IMR-90 (cell line): ENCODE measurements at regions not wholly inside any gene's neighbourhood (a gene's known extent, or its start where the extent isn't known, plus 50 kb on each side); places are given as distances from the start of the nearest gene placed in this dataset.

Experiments used
- ATAC-seq: fragments of 200-7000 bp; cut with Tn5 transposase; 2 replicates; pipeline ENCODE4 v1.9.1; 2020; ENCODE audit warnings: low read depth, mild to moderate bottlenecking, moderate library complexity
- BruUV-seq: library from RNA; stranded (reverse); fragments of 400-500 nt; replicated peaks from 2 replicates; lab custom pipeline; 2021; lab: Mats Ljungman, UMichigan
- CTCF ChIA-PET: fragments of 300-600 bp; formaldehyde crosslinking; extraction: SDS; loops from one replicate; lab custom pipeline; 2021; ENCODE audit warnings: antibody characterized with exemption; lab: Yijun Ruan, JAX
- POLR2A ChIA-PET: fragments of 300-600 bp; sonication (Branson Sonifier 250); formaldehyde crosslinking; loops from one replicate; lab custom pipeline; 2022; ENCODE audit warnings: antibody characterized with exemption; ENCODE audit not compliant: unreplicated experiment; lab: Charles Lee
- DNase-seq: peaks from one replicate; pipeline ENCODE4 v3.0.0; 2013
- H2AFZ ChIP-seq: replicated peaks from 2 replicates; pipeline ENCODE3; 2013; ENCODE audit warnings: low read length, mild to moderate bottlenecking; ENCODE audit not compliant: poor library complexity
- H2AK5ac ChIP-seq: 2 replicates; pipeline ENCODE4 v1.6.1; 2013; ENCODE audit warnings: low read depth, low read length, inconsistent platforms
- H2AK9ac ChIP-seq: replicated peaks from 2 replicates; pipeline ENCODE3; 2013; ENCODE audit warnings: mild to moderate bottlenecking, low read depth, low read length, moderate library complexity; ENCODE audit not compliant: poor library complexity
- H2BK120ac ChIP-seq: 2 replicates; pipeline ENCODE4 v1.6.1; 2013; ENCODE audit warnings: low read depth, low read length, inconsistent platforms
- H2BK15ac ChIP-seq: 3 replicates; pipeline ENCODE4 v1.6.1; 2013; ENCODE audit warnings: low read depth, low read length, inconsistent platforms
- H2BK20ac ChIP-seq: 2 replicates; pipeline ENCODE4 v1.6.1; 2013; ENCODE audit warnings: low read depth, mild to moderate bottlenecking, inconsistent platforms, low read length, moderate library complexity
- H2BK5ac ChIP-seq: 2 replicates; pipeline ENCODE4 v1.6.1; 2013; ENCODE audit warnings: mild to moderate bottlenecking, low read depth, low read length, inconsistent platforms; ENCODE audit not compliant: poor library complexity, severe bottlenecking
- H3K14ac ChIP-seq: replicated peaks from 2 replicates; pipeline ENCODE4 v1.6.1; 2013; ENCODE audit warnings: low read depth, low read length, inconsistent platforms
- H3K18ac ChIP-seq: 2 replicates; pipeline ENCODE4 v1.6.1; 2013; ENCODE audit warnings: low read depth, low read length, control low read depth
- H3K23ac ChIP-seq: 2 replicates; pipeline ENCODE4 v1.6.1; 2013; ENCODE audit warnings: low read depth, low read length, inconsistent platforms
- H3K27ac ChIP-seq: 2 replicates; pipeline ENCODE4 v1.5.1; 2013; ENCODE audit warnings: mild to moderate bottlenecking, control low read depth, low read length; ENCODE audit not compliant: insufficient read depth
- H3K27me3 ChIP-seq: 2 replicates; pipeline ENCODE4 v1.6.1; 2013; ENCODE audit warnings: low read length; ENCODE audit not compliant: control insufficient read depth, insufficient read depth
- H3K36me3 ChIP-seq: 2 replicates; pipeline ENCODE4 v1.6.1; 2013; ENCODE audit warnings: low read length, mixed read lengths; ENCODE audit not compliant: control insufficient read depth, insufficient read depth
- H3K4ac ChIP-seq: 2 replicates; pipeline ENCODE4 v1.6.1; 2013; ENCODE audit warnings: low read depth, low read length, inconsistent platforms
- H3K4me1 ChIP-seq: 2 replicates; pipeline ENCODE4 v1.6.1; 2013; ENCODE audit warnings: low read length, mixed read lengths; ENCODE audit not compliant: control insufficient read depth, insufficient read depth
- H3K4me2 ChIP-seq: 2 replicates; pipeline ENCODE4 v1.6.1; 2013; ENCODE audit warnings: low read depth, mild to moderate bottlenecking, control low read depth, low read length, moderate library complexity
- H3K4me3 ChIP-seq: 2 replicates; pipeline ENCODE4 v1.5.1; 2013; ENCODE audit warnings: low read depth, mild to moderate bottlenecking, control low read depth, low read length, moderate library complexity; ENCODE audit not compliant: insufficient read depth
- H3K56ac ChIP-seq: 2 replicates; pipeline ENCODE4 v1.6.1; 2013; ENCODE audit warnings: low read length, inconsistent platforms; ENCODE audit not compliant: insufficient read depth; ENCODE audit errors: extremely low read depth
- H3K79me1 ChIP-seq, 2 experiments: 2 replicates each; pipeline ENCODE4 v1.6.1; 2013; ENCODE audit warnings: low read length in 2 of 2, inconsistent platforms in 1 of 2, low read depth in 1 of 2
- H3K9ac ChIP-seq: 2 replicates; pipeline ENCODE4 v1.6.1; 2013; ENCODE audit warnings: low read depth, low read length, control low read depth
- H3K9me1 ChIP-seq: 2 replicates; pipeline ENCODE4 v1.6.1; 2013; ENCODE audit warnings: low read length, inconsistent platforms; ENCODE audit not compliant: insufficient read depth
- H3K9me3 ChIP-seq: 2 replicates; pipeline ENCODE4 v1.6.1; 2013; ENCODE audit warnings: low read length; ENCODE audit not compliant: control insufficient read depth, insufficient read depth
- H4K20me1 ChIP-seq: 2 replicates; pipeline ENCODE4 v1.6.1; 2013; ENCODE audit warnings: low read length, inconsistent platforms; ENCODE audit not compliant: insufficient read depth
- H4K5ac ChIP-seq: 2 replicates; pipeline ENCODE4 v1.6.1; 2013; ENCODE audit warnings: mild to moderate bottlenecking, low read depth, low read length, control low read depth
- H4K8ac ChIP-seq, 2 experiments: 2 replicates each; pipeline ENCODE4 v1.6.1; 2013; ENCODE audit warnings: low read depth in 2 of 2, low read length in 2 of 2, control low read depth in 1 of 2, inconsistent platforms in 1 of 2
- H4K91ac ChIP-seq: 2 replicates; pipeline ENCODE4 v1.6.1; 2013; ENCODE audit warnings: low read depth, low read length, inconsistent platforms; ENCODE audit not compliant: insufficient read depth
- BHLHE40 ChIP-seq: fragments of 150-350 bp; IDR thresholded peaks from 2 replicates; pipeline ENCODE4 v1.6.1; 2016; ENCODE audit warnings: mild to moderate bottlenecking, low read depth, low read length
- CHD1 ChIP-seq: IDR thresholded peaks from 2 replicates; pipeline ENCODE4 v1.6.1; 2012; ENCODE audit warnings: low read depth, low read length, improper control_type of control experiment
- ELK1 ChIP-seq: fragments of 150-350 bp; IDR thresholded peaks from 2 replicates; pipeline ENCODE4 v1.6.1; 2016; ENCODE audit warnings: low read depth, mild to moderate bottlenecking, low read length, moderate library complexity, borderline replicate concordance
- FOS ChIP-seq: fragments of 150-350 bp; IDR thresholded peaks from 2 replicates; pipeline ENCODE4 v1.6.1; 2016; ENCODE audit warnings: low read depth, low read length
- MAFK ChIP-seq: IDR thresholded peaks from 2 replicates; pipeline ENCODE4 v1.6.1; 2012; ENCODE audit warnings: low read depth, low read length, improper control_type of control experiment
- MAZ ChIP-seq: IDR thresholded peaks from 2 replicates; pipeline ENCODE4 v1.6.1; 2012; ENCODE audit warnings: low read depth, mild to moderate bottlenecking, low read length, improper control_type of control experiment, moderate library complexity, borderline replicate concordance
- MXI1 ChIP-seq: IDR thresholded peaks from 2 replicates; pipeline ENCODE4 v1.6.1; 2012; ENCODE audit warnings: low read depth, mild to moderate bottlenecking, low read length, moderate library complexity, borderline replicate concordance
- RAD21 ChIP-seq: IDR thresholded peaks from 2 replicates; pipeline ENCODE4 v1.6.1; 2012; ENCODE audit warnings: low read length, improper control_type of control experiment
- RCOR1 ChIP-seq: IDR thresholded peaks from 2 replicates; pipeline ENCODE4 v1.6.1; 2012; ENCODE audit warnings: mild to moderate bottlenecking, low read length, improper control_type of control experiment; ENCODE audit not compliant: insufficient replicate concordance
- RFX5 ChIP-seq: IDR thresholded peaks from 2 replicates; pipeline ENCODE4 v1.8.0; 2012; ENCODE audit warnings: low read depth, mild to moderate bottlenecking, low read length, moderate library complexity
- WGBS, 2 experiments: methylation state at CpG; one replicate each; pipeline versions ENCODE4 v1.1.5 to v1.1.7; 2013; ENCODE audit warnings: missing lambda C conversion rate in 2 of 2; ENCODE audit not compliant: insufficient read length in 1 of 2; ENCODE audit errors: extremely low coverage in 2 of 2; 5-methylcytosine and 5-hydroxymethylcytosine counted together
- dilution Hi-C: fragments of 300-500 bp; cut with HindIII; formaldehyde crosslinking; loops from one replicate; pipeline ENCODE4 v1.14.3; 2018; ENCODE audit warnings: low sequenced_read_pairs; ENCODE audit not compliant: unreplicated experiment
- in situ Hi-C: fragments of 300-500 bp; cut with MboI; formaldehyde crosslinking; loops from 3 replicates; pipeline ENCODE4 v1.14.3; 2019; ENCODE audit warnings: low sequenced_read_pairs, inconsistent platforms, mixed read lengths
- intact Hi-C: fragments of 100-400 bp; cut with micrococcal nuclease; formaldehyde crosslinking; loops from 2 replicates; pipeline ENCODE4 v1.10.0; 2022
- TF ChIP-seq, protein P1 (sequence below): conservative IDR thresholded peaks from 2 replicates; pipeline ENCODE4 v1.5.1; 2012; ENCODE audit warnings: mild to moderate bottlenecking, low read depth, low read length, improper control_type of control experiment

DNA sequence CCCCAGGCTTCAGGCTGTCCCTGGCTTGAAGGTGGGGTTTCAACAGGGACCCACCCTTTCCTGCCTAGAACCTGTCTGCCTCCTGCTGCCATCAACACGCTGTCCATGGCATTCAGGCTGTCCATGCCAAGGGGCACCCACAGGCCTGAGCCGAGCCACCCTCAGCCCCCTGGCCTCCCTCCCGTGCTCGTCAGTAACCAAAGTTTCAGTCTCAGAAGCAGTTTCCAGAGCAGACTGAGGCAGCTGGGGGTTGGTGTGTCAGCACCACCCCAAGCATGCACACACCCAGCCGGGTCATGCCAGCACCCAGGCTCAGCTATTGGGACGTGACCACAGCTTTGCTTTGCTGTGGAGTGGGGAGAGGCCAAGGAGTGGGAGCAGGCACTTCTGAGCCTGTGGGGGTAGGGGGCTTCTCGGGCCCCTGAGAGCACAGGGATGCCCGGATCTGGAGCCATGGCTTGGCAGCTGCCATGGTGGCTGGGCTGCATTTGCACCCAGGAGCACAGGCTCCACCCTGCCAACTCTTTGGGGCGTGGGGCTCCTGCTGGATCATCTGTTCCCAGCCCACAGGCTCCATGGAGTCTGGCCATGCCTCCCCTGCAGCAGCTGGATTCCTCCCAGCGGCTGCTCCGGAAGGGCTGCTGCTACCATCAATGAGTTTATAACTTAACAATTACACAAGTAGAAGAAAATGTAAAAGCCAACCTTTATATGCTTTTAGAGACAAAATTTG lies 314.5 kb upstream of the SEMA3C start:
- Histone ChIP-seq H3K27me3 (peaks cover 2% of the 10 kb centered on the region), H4K91ac (no peak overlapping the region), H3K4me3 (no peak overlapping the region), H3K4ac (no peak overlapping the region), H2BK120ac (no peak overlapping the region), H2AK5ac (no peak overlapping the region), H2BK5ac (no peak overlapping the region), H3K23ac (no peak overlapping the region), H3K56ac (no peak overlapping the region), H3K14ac (no peak overlapping the region), H2BK20ac (no peak overlapping the region), H3K79me1 (no peaks in the 10 kb centered on the region), H4K20me1 (no peaks in the 10 kb centered on the region), H3K36me3 (no peaks in the 10 kb centered on the region), H3K4me2 (no peak overlapping the region), H3K9ac (no peak overlapping the region), H3K9me1 (no peaks in the 10 kb centered on the region), H4K8ac (no peak overlapping the region), H3K4me1 (no peaks in the 10 kb centered on the region), H2AK9ac (no peak overlapping the region), H3K18ac (no peak overlapping the region), H2AFZ (no peak overlapping the region), H4K5ac (no peak overlapping the region), H2BK15ac (no peak overlapping the region), H3K27ac (no peak overlapping the region), H3K9me3 (no peaks in the 10 kb centered on the region)
- BruUV-seq = no TSS peak
- TF ChIP-seq, protein P1, sequence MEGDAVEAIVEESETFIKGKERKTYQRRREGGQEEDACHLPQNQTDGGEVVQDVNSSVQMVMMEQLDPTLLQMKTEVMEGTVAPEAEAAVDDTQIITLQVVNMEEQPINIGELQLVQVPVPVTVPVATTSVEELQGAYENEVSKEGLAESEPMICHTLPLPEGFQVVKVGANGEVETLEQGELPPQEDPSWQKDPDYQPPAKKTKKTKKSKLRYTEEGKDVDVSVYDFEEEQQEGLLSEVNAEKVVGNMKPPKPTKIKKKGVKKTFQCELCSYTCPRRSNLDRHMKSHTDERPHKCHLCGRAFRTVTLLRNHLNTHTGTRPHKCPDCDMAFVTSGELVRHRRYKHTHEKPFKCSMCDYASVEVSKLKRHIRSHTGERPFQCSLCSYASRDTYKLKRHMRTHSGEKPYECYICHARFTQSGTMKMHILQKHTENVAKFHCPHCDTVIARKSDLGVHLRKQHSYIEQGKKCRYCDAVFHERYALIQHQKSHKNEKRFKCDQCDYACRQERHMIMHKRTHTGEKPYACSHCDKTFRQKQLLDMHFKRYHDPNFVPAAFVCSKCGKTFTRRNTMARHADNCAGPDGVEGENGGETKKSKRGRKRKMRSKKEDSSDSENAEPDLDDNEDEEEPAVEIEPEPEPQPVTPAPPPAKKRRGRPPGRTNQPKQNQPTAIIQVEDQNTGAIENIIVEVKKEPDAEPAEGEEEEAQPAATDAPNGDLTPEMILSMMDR = no peak
- TF ChIP-seq FOS (no peak), ELK1 (no peak), MXI1 (no peak), CHD1 (no peak), RFX5 (no peak), MAFK (no peak), MAZ (no peak), BHLHE40 (no peak), RAD21 (no peak), RCOR1 (no peak)
- dilution Hi-C loops = no loop called here
- DNase-seq (no peak), ATAC-seq (no peak)
- POLR2A ChIA-PET = no interaction called here
- CTCF ChIA-PET = no interaction called here
- in situ Hi-C loops = no loop called here
- 79% methylated on average over 2 of the region's 11 CpGs; no CpG with 5 or more reads in 1 of the 2 experiments for WGBS, 2 experiments
- intact Hi-C loops = no loop called here
